HCT116 (cell line): ENCODE measurements at regions not wholly inside any gene's neighbourhood (a gene's known extent, or its start where the extent isn't known, plus 50 kb on each side); places are given as distances from the start of the nearest gene placed in this dataset.

Experiments
- ATAC-seq: fragments of 200-7000 bp; cut with Tn5 transposase; 2 replicates; pipeline ENCODE4 v1.9.1; 2020; ENCODE audit warnings: mild to moderate bottlenecking, moderate library complexity
- BruUV-seq: library from RNA; stranded (reverse); fragments of 400-500 nt; replicated peaks from 2 replicates; lab custom pipeline; 2021; lab: Mats Ljungman, UMichigan
- CTCF ChIA-PET: fragments of 300-600 bp; sonication (Branson Sonifier 250); formaldehyde crosslinking; loops from one replicate; lab custom pipeline; 2021; ENCODE audit warnings: antibody characterized with exemption; lab: Charles Lee
- POLR2A ChIA-PET: fragments of 300-600, 350-600 bp; sonication (Branson Sonifier 250); formaldehyde crosslinking; loops from one replicate; lab custom pipeline; 2021; ENCODE audit warnings: antibody characterized with exemption; lab: Charles Lee
- RAD21 ChIA-PET, 2 experiments: fragments of 300-600 bp; sonication (Branson Sonifier 250); formaldehyde crosslinking; loops; one replicate each; lab custom pipeline; 2023; ENCODE audit warnings: low total read pairs in 2 of 2; ENCODE audit not compliant: uncharacterized antibody in 2 of 2, unreplicated experiment in 2 of 2, low non-redundant PET in 1 of 2; lab: Charles Lee
- DNase-seq: peaks from one replicate; pipeline ENCODE4 v3.0.0-alpha.2; 2010; ENCODE audit warnings: low read depth, low spot score
- H2AFZ ChIP-seq: fragments of 200-600 bp; shearing (Covaris generic), sonication (generic); 2 replicates; pipeline ENCODE4 v1.6.1; 2017; ENCODE audit warnings: low read depth, mixed run types, mixed read lengths, antibody characterized with exemption, low read length; ENCODE audit not compliant: poor library complexity, severe bottlenecking
- H3K27ac ChIP-seq: 2 replicates; pipeline ENCODE4 v1.5.1; 2012; ENCODE audit warnings: low read depth, low read length
- H3K27me3 ChIP-seq: fragments of 200-600 bp; sonication (generic); 2 replicates; pipeline ENCODE4 v1.6.1; 2016; ENCODE audit warnings: mixed run types, low read length, mixed read lengths; ENCODE audit not compliant: insufficient read depth
- H3K36me3 ChIP-seq, 2 experiments: fragments of 200-500 bp in 1 of 2; fragments of 200-600 bp in 1 of 2; sonication (Bioruptor generic) in 1 of 2; sonication (generic) in 1 of 2; 2 replicates each; pipeline versions ENCODE4 v1.5.1 to v1.6.1; 2014 to 2016; ENCODE audit warnings: low read length in 2 of 2, inconsistent platforms in 1 of 2, mixed read lengths in 1 of 2, mixed run types in 1 of 2; ENCODE audit not compliant: insufficient read depth in 2 of 2, control insufficient read depth in 1 of 2
- H3K4me1 ChIP-seq, 2 experiments: fragments of 200-600 bp in 1 of 2; sonication (generic) in 1 of 2; 2 replicates each; pipeline versions ENCODE4 v1.5.1 to v1.6.1; 2012 to 2017; ENCODE audit warnings: low read length in 2 of 2, inconsistent platforms in 1 of 2, mild to moderate bottlenecking in 1 of 2, mixed read lengths in 1 of 2, mixed run types in 1 of 2, moderate library complexity in 1 of 2; ENCODE audit not compliant: insufficient read depth in 2 of 2, control insufficient read depth in 1 of 2
- H3K4me2 ChIP-seq: fragments of 200-600 bp; sonication (generic); 2 replicates; pipeline ENCODE4 v1.6.1; 2017; ENCODE audit warnings: mixed run types, low read length, mixed read lengths
- H3K4me3 ChIP-seq, 2 experiments: fragments of 200-600 bp in 1 of 2; sonication (generic) in 1 of 2; replicated peaks in 1 of 2; 2 replicates each; pipeline ENCODE4 v1.5.1; 2011 to 2016; ENCODE audit warnings: low read length in 2 of 2, control low read depth in 1 of 2, low read depth in 1 of 2, mild to moderate bottlenecking in 1 of 2, mixed read lengths in 1 of 2, mixed run types in 1 of 2
- H3K79me2 ChIP-seq: fragments of 200-600 bp; sonication (generic); 2 replicates; pipeline ENCODE4 v1.6.1; 2017; ENCODE audit warnings: mild to moderate bottlenecking, mixed run types, low read length, moderate library complexity, mixed read lengths; ENCODE audit not compliant: insufficient read depth
- H3K9ac ChIP-seq: fragments of 200-600 bp; sonication (generic); 2 replicates; pipeline ENCODE4 v1.6.1; 2016; ENCODE audit warnings: low read length, mixed read lengths
- H3K9me2 ChIP-seq: fragments of 200-600 bp; sonication (generic), shearing (Covaris generic); 2 replicates; pipeline ENCODE4 v1.6.1; 2017; ENCODE audit warnings: mixed run types, mild to moderate bottlenecking, moderate library complexity; ENCODE audit not compliant: insufficient read depth
- H3K9me3 ChIP-seq, 2 experiments: fragments of 200-500 bp in 1 of 2; fragments of 200-600 bp in 1 of 2; sonication (Bioruptor generic) in 1 of 2; sonication (generic) in 1 of 2; 2 replicates each; pipeline ENCODE4 v1.6.1; 2014 to 2017; ENCODE audit warnings: low read length in 2 of 2, mixed read lengths in 2 of 2, inconsistent platforms in 1 of 2, low read depth in 1 of 2, mild to moderate bottlenecking in 1 of 2, mixed run types in 1 of 2, moderate library complexity in 1 of 2; ENCODE audit not compliant: control insufficient read depth in 1 of 2, insufficient read depth in 1 of 2
- H4K20me1 ChIP-seq: fragments of 200-600 bp; sonication (generic), shearing (Covaris generic); 2 replicates; pipeline ENCODE4 v1.6.1; 2017; ENCODE audit warnings: mixed run types, mild to moderate bottlenecking, moderate library complexity; ENCODE audit not compliant: insufficient read depth
- CBX3 ChIP-seq: IDR thresholded peaks from 2 replicates; pipeline ENCODE4 v1.6.1; 2012; ENCODE audit warnings: low read depth
- CEBPB ChIP-seq: IDR thresholded peaks from 2 replicates; pipeline ENCODE4 v1.6.1; 2012; ENCODE audit warnings: low read depth
- EGR1 ChIP-seq: IDR thresholded peaks from 2 replicates; pipeline ENCODE4 v1.6.1; 2012; ENCODE audit warnings: low read depth
- EZH2phosphoT487 ChIP-seq: fragments of 200-600 bp; IDR thresholded peaks from 2 replicates; pipeline ENCODE4 v1.6.1; 2018; ENCODE audit warnings: antibody characterized with exemption, borderline replicate concordance
- JUND ChIP-seq: IDR thresholded peaks from 2 replicates; pipeline ENCODE4 v1.6.1; 2012
- POLR2AphosphoS5 ChIP-seq: IDR thresholded peaks from 2 replicates; pipeline ENCODE4 v1.6.1; 2011; ENCODE audit warnings: mild to moderate bottlenecking, low read depth, low read length, moderate library complexity
- RAD21 ChIP-seq: IDR thresholded peaks from 2 replicates; pipeline ENCODE4 v1.6.1; 2012; ENCODE audit warnings: low read depth, mild to moderate bottlenecking
- SIN3A ChIP-seq: IDR thresholded peaks from 2 replicates; pipeline ENCODE4 v1.6.1; 2012; ENCODE audit warnings: low read depth
- SRF ChIP-seq: IDR thresholded peaks from 2 replicates; pipeline ENCODE4 v1.6.1; 2012; ENCODE audit warnings: low read depth
- TCF7L2 ChIP-seq: IDR thresholded peaks from 2 replicates; pipeline ENCODE4 v1.7.0; 2011; ENCODE audit warnings: borderline replicate concordance, inconsistent platforms; ENCODE audit not compliant: insufficient read depth, insufficient read length; ENCODE audit errors: extremely low read depth
- YY1 ChIP-seq: IDR thresholded peaks from 2 replicates; pipeline ENCODE4 v1.6.1; 2011; ENCODE audit warnings: low read length, low read depth, moderate library complexity, mild to moderate bottlenecking; ENCODE audit not compliant: insufficient replicate concordance; ENCODE audit errors: extremely low read depth
- ZNF274 ChIP-seq: fragments of 200-500 bp; sonication (Bioruptor generic); IDR thresholded peaks from 2 replicates; pipeline ENCODE4 v1.6.1; 2014; ENCODE audit warnings: mild to moderate bottlenecking, low read depth, low read length, inconsistent platforms
- intact Hi-C: fragments of 100-400 bp; cut with micrococcal nuclease; formaldehyde crosslinking; loops from 2 replicates; pipeline ENCODE4 v1.10.0; 2022
- TF ChIP-seq, protein P1 (sequence below): IDR thresholded peaks from 2 replicates; pipeline ENCODE4 v1.6.1; 2012; ENCODE audit warnings: low read depth
- TF ChIP-seq, protein P2 (sequence below): IDR thresholded peaks from 2 replicates; pipeline ENCODE4 v1.6.1; 2012
- TF ChIP-seq, protein P3 (sequence below): IDR thresholded peaks from 2 replicates; pipeline ENCODE4 v1.6.1; 2012

DNA sequence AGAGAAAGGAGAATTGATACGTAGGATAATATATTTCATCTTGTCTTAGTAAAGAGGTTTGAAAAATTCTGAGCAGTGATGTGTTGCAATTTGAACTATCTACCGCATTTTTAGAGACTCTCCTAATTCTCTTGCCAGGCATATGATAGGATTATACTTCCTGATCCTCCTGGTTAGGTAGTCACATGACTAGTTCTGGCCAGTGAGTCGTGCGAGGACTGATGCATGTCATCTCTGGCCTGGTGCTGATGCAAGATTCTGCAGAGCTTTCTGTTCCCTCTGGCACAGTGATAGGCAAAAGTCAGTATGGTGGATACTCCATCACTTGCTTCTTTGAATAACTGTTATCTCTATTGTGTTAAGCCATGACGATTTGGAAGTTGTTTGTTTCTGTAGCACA is 277.6 kb upstream of the NAALADL2 start:
- peak; percentile 0 for DNase-seq
- POLR2A ChIA-PET, result no interaction called here
- no peaks in the 10 kb centered on the region for H3K27me3 ChIP-seq

More for the DNA sequence above, 277.6 kb upstream of the NAALADL2 start:
- Histone ChIP-seq H2AFZ (no peak overlapping the region), H3K9me3 (no peaks in the 10 kb centered on the region), H3K4me3 (no peak overlapping the region), H3K4me1 (no peaks in the 10 kb centered on the region), H3K9me2 (no peaks in the 10 kb centered on the region), H3K4me2 (no peak overlapping the region), H3K9ac (no peak overlapping the region), H3K27ac (no peak overlapping the region), H3K79me2 (no peaks in the 10 kb centered on the region), H4K20me1 (no peaks in the 10 kb centered on the region)
- no TSS peak for BruUV-seq
- ATAC-seq, result no peak
- intact Hi-C loops, result no loop called here
- CTCF ChIA-PET, result no interaction called here
- RAD21 ChIA-PET, result no interaction called here
- TF ChIP-seq EZH2phosphoT487 (no peak), JUND (no peak), RAD21 (no peak), EGR1 (no peak), CEBPB (no peak), CBX3 (no peak), TCF7L2 (no peak), YY1 (no peak), ZNF274 (no peak), SIN3A (no peak), SRF (no peak), POLR2AphosphoS5 (no peak)
- TF ChIP-seq, protein P1, sequence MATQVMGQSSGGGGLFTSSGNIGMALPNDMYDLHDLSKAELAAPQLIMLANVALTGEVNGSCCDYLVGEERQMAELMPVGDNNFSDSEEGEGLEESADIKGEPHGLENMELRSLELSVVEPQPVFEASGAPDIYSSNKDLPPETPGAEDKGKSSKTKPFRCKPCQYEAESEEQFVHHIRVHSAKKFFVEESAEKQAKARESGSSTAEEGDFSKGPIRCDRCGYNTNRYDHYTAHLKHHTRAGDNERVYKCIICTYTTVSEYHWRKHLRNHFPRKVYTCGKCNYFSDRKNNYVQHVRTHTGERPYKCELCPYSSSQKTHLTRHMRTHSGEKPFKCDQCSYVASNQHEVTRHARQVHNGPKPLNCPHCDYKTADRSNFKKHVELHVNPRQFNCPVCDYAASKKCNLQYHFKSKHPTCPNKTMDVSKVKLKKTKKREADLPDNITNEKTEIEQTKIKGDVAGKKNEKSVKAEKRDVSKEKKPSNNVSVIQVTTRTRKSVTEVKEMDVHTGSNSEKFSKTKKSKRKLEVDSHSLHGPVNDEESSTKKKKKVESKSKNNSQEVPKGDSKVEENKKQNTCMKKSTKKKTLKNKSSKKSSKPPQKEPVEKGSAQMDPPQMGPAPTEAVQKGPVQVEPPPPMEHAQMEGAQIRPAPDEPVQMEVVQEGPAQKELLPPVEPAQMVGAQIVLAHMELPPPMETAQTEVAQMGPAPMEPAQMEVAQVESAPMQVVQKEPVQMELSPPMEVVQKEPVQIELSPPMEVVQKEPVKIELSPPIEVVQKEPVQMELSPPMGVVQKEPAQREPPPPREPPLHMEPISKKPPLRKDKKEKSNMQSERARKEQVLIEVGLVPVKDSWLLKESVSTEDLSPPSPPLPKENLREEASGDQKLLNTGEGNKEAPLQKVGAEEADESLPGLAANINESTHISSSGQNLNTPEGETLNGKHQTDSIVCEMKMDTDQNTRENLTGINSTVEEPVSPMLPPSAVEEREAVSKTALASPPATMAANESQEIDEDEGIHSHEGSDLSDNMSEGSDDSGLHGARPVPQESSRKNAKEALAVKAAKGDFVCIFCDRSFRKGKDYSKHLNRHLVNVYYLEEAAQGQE, result no peak
- TF ChIP-seq, protein P2, sequence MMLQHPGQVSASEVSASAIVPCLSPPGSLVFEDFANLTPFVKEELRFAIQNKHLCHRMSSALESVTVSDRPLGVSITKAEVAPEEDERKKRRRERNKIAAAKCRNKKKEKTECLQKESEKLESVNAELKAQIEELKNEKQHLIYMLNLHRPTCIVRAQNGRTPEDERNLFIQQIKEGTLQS, result no peak
- TF ChIP-seq, protein P3, sequence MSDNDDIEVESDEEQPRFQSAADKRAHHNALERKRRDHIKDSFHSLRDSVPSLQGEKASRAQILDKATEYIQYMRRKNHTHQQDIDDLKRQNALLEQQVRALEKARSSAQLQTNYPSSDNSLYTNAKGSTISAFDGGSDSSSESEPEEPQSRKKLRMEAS, result no peak
- TF ChIP-seq, all 23 proteins: peak for 0
- H3K36me3 ChIP-seq, result no peaks in the 10 kb centered on the region
